GM12878 (cell line): ENCODE measurements at regions not wholly inside any gene's neighbourhood (a gene's known extent, or its start where the extent isn't known, plus 50 kb on each side); places are given as distances from the start of the nearest gene placed in this dataset.

Experiments used
- ATAC-seq: fragments of 200-7000 bp; cut with Tn5 transposase; 3 replicates; pipeline ENCODE4 v1.9.1; 2020; ENCODE audit warnings: mild to moderate bottlenecking, moderate library complexity
- BruUV-seq: library from RNA; stranded (reverse); fragments of 400-500 nt; replicated peaks from 2 replicates; lab custom pipeline; 2021; lab: Mats Ljungman, UMichigan
- CTCF ChIA-PET: fragments of 300-600 bp; sonication (Branson Sonifier 250); formaldehyde crosslinking; extraction: SDS; loops from one replicate; lab custom pipeline; 2021; ENCODE audit warnings: inconsistent platforms; lab: Yijun Ruan, JAX
- POLR2A ChIA-PET: fragments of 350-600 bp; formaldehyde crosslinking; extraction: SDS; loops from one replicate; lab custom pipeline; 2021; ENCODE audit warnings: inconsistent platforms; lab: Charles Lee
- RAD21 ChIA-PET: fragments of 300-600 bp; sonication (Branson Sonifier 250); formaldehyde crosslinking; loops from one replicate; lab custom pipeline; 2023; ENCODE audit warnings: antibody characterized with exemption; ENCODE audit not compliant: unreplicated experiment; lab: Charles Lee
- SMC1A ChIA-PET: fragments of 300-600 bp; sonication (Branson Sonifier 250); formaldehyde crosslinking; loops from one replicate; lab custom pipeline; 2023; ENCODE audit not compliant: unreplicated experiment, uncharacterized antibody; lab: Charles Lee
- DNase-seq: peaks from one replicate; pipeline ENCODE4 v3.0.0-alpha.2; 2011; ENCODE audit warnings: low read depth, low spot score
- FAIRE-seq: peaks from 3 replicates; lab custom pipeline; 2011; peaks lifted over from hg19 to GRCh38; lab: Jason Lieb, UNC
- H2AFZ ChIP-seq: 2 replicates; pipeline ENCODE4 v1.6.0; 2011; ENCODE audit warnings: low read depth, low read length, control low read depth; ENCODE audit not compliant: control insufficient read depth
- H3K27ac ChIP-seq: 2 replicates; pipeline ENCODE4 v1.5.1; 2011; ENCODE audit warnings: control low read depth; ENCODE audit not compliant: control insufficient read depth, insufficient read depth
- H3K27me3 ChIP-seq, 2 experiments: replicated peaks in 1 of 2; 2 replicates each; pipeline versions ENCODE4 v1.6.0 to v1.6.1; 2011; ENCODE audit warnings: low read length in 1 of 2; ENCODE audit not compliant: control insufficient read depth in 2 of 2, insufficient read depth in 2 of 2
- H3K36me3 ChIP-seq, 2 experiments: 2 replicates each; pipeline ENCODE4 v1.5.1; 2011; ENCODE audit warnings: low read length in 1 of 2; ENCODE audit not compliant: control insufficient read depth in 2 of 2, insufficient read depth in 2 of 2
- H3K4me1 ChIP-seq: 2 replicates; pipeline ENCODE4 v1.6.1; 2011; ENCODE audit warnings: mild to moderate bottlenecking, low read length, moderate library complexity, mixed read lengths; ENCODE audit not compliant: control insufficient read depth, insufficient read depth
- H3K4me2 ChIP-seq: 2 replicates; pipeline ENCODE4 v1.6.0; 2011; ENCODE audit warnings: control low read depth; ENCODE audit not compliant: control insufficient read depth, insufficient read depth
- H3K4me3 ChIP-seq: fragments of 200-600 bp; sonication (generic); 2 replicates; pipeline ENCODE4 v1.5.1; 2016
- H3K79me2 ChIP-seq: 2 replicates; pipeline ENCODE4 v1.6.0; 2011; ENCODE audit warnings: low read length; ENCODE audit not compliant: control insufficient read depth, insufficient read depth
- H3K9ac ChIP-seq: 2 replicates; pipeline ENCODE4 v1.8.0; 2011; ENCODE audit warnings: low read length, control low read depth, mixed read lengths; ENCODE audit not compliant: control insufficient read depth, insufficient read depth
- H3K9me3 ChIP-seq: replicated peaks from 3 replicates; pipeline ENCODE4 v1.5.1; 2011; ENCODE audit warnings: mild to moderate bottlenecking, low read length; ENCODE audit not compliant: control insufficient read depth, insufficient read depth
- H4K20me1 ChIP-seq: 2 replicates; pipeline ENCODE4 v1.6.0; 2011; ENCODE audit not compliant: control insufficient read depth, insufficient read depth
- BMI1 ChIP-seq: fragments of 450-650 bp; IDR thresholded peaks from 2 replicates; pipeline ENCODE4 v1.6.1; 2016; ENCODE audit warnings: mild to moderate bottlenecking, moderate library complexity, borderline replicate concordance
- CEBPB ChIP-seq, 2 experiments: fragments of 150-350 bp in 1 of 2; IDR thresholded peaks; 2 replicates each; pipeline ENCODE4 v1.6.1; 2012 to 2014; ENCODE audit warnings: low read depth in 2 of 2, low read length in 2 of 2, borderline replicate concordance in 1 of 2, inconsistent platforms in 1 of 2
- CHD2 ChIP-seq: IDR thresholded peaks from 2 replicates; pipeline ENCODE4 v1.6.1; 2011; ENCODE audit warnings: low read depth, low read length, improper control_type of control experiment, borderline replicate concordance
- ELK1 ChIP-seq: IDR thresholded peaks from 2 replicates; pipeline ENCODE4 v1.6.1; 2012; ENCODE audit warnings: low read depth, low read length, improper control_type of control experiment
- MLLT1 ChIP-seq: fragments of 450-650 bp; IDR thresholded peaks from 2 replicates; pipeline ENCODE4 v1.6.1; 2016; ENCODE audit warnings: mild to moderate bottlenecking
- MTA3 ChIP-seq: IDR thresholded peaks from 2 replicates; pipeline ENCODE4 v1.6.1; 2012; ENCODE audit warnings: low read length, inconsistent platforms, borderline replicate concordance
- RBBP5 ChIP-seq: fragments of 200-600 bp; sonication (generic); conservative IDR thresholded peaks from 2 replicates; pipeline ENCODE4 v1.6.1; 2016
- REST ChIP-seq: IDR thresholded peaks from 2 replicates; pipeline ENCODE4 v1.6.1; 2012; ENCODE audit warnings: mild to moderate bottlenecking, low read depth, low read length
- ZBTB4 ChIP-seq: fragments of 450-650 bp; formaldehyde crosslinking; IDR thresholded peaks from 2 replicates; pipeline ENCODE4 v1.4.0; 2022; ENCODE audit warnings: mild to moderate bottlenecking, moderate library complexity
- WGBS: methylation state at CpG from one replicate; pipeline ENCODE4 v1.1.6; 2016; ENCODE audit warnings: low lambda C conversion rate; ENCODE audit not compliant: insufficient replicate concordance, insufficient coverage; ENCODE audit errors: missing lambda C conversion rate; 5-methylcytosine and 5-hydroxymethylcytosine counted together
- in situ Hi-C: fragments of 300-500 bp; cut with MboI; formaldehyde crosslinking; loops from 9 replicates; pipeline ENCODE4 v1.14.3; 2018; ENCODE audit warnings: mixed read lengths
- intact Hi-C: fragments of 100-400 bp; cut with micrococcal nuclease; formaldehyde crosslinking; loops from one replicate; pipeline ENCODE4 v1.14.2; 2022; ENCODE audit not compliant: unreplicated experiment

- no peak for FAIRE-seq
- whole genome bisulfite sequencing: 40% methylated on average over 3 of the region's 3 CpGs
- no TSS peak for BruUV-seq
Measured at GRCh38 chr1:90457985-90458384, 259.1 kb downstream of the BARHL2 start.

More at GRCh38 chr1:90457985-90458384, 259.1 kb downstream of the BARHL2 start:
- no peak for TF ChIP-seq ELK1
- TF ChIP-seq MTA3: no peak
- no peak for TF ChIP-seq CHD2
- TF ChIP-seq MLLT1: no peak
- TF ChIP-seq ZBTB4 (CRISPR knock-in tag): no peak
- no peak for TF ChIP-seq BMI1
- no peak for TF ChIP-seq CEBPB (IDR thresholded peaks at IDR 0.05; ENCODE audit: borderline replicate concordance in 1 of 2, low read depth in 2 of 2, low read length in 2 of 2)
- no peak for TF ChIP-seq RBBP5
- no peak for TF ChIP-seq REST
- intact Hi-C loops (no loop called here), in situ Hi-C loops (no loop called here)
- ATAC-seq (no peak), DNase-seq (no peak)
- Histone ChIP-seq H3K27me3 (no peaks in the 10 kb centered on the region), H3K4me2 (no peak overlapping the region), H3K36me3 (no peaks in the 10 kb centered on the region), H3K9ac (no peak overlapping the region), H3K4me3 (no peak overlapping the region), H3K79me2 (no peaks in the 10 kb centered on the region), H3K4me1 (no peaks in the 10 kb centered on the region), H4K20me1 (no peaks in the 10 kb centered on the region), H3K27ac (no peak overlapping the region), H2AFZ (no peak overlapping the region), H3K9me3 (no peaks in the 10 kb centered on the region)
- RAD21 ChIA-PET: interaction anchor here (1.1 kb wide), 1 partner anchor 18 kb away, joined by 3 read pairs; no protein-coding TSS in a partner anchor
- CTCF ChIA-PET: interaction anchor here (1.2 kb wide), 1 partner anchor 8 kb away, joined by 3 read pairs; no protein-coding TSS in a partner anchor
- POLR2A ChIA-PET: no interaction called here
- SMC1A ChIA-PET: interaction anchor here (0.9 to 4.9 kb wide), 3 partner anchors 18 to 471 kb away, joined by 3 to 24 read pairs (median 4); no protein-coding TSS in a partner anchor
